Calu3 (cell line): ENCODE measurements at regions not wholly inside any gene's neighbourhood (a gene's known extent, or its start where the extent isn't known, plus 50 kb on each side); places are given as distances from the start of the nearest gene placed in this dataset.
"Not testable (repeated sequence)": the region's sequence is repeated elsewhere in the genome, so short reads cannot be mapped to it uniquely, and the experiment has no call there.

Source experiments
- BruUV-seq: library from RNA; stranded (reverse); fragments of 400-500 nt; replicated peaks from 2 replicates; lab custom pipeline; 2021; lab: Mats Ljungman, UMichigan
- CTCF ChIA-PET: fragments of 300-600 bp; sonication (Branson Sonifier 250); formaldehyde crosslinking; loops from one replicate; lab custom pipeline; 2022; ENCODE audit warnings: antibody characterized with exemption; lab: Charles Lee
- DNase-seq: peaks from one replicate; pipeline ENCODE4 v3.0.0; 2022
- H3K27ac Mint-ChIP-seq: one replicate; pipeline ENCODE4 v1.8.0; 2022; ENCODE audit warnings: mixed read lengths; ENCODE audit not compliant: unreplicated experiment
- H3K27me3 Mint-ChIP-seq: one replicate; pipeline ENCODE4 v1.8.0; 2022; ENCODE audit warnings: mixed read lengths; ENCODE audit not compliant: unreplicated experiment
- H3K36me3 Mint-ChIP-seq: one replicate; pipeline ENCODE4 v1.8.0; 2022; ENCODE audit warnings: mild to moderate bottlenecking, moderate library complexity, mixed read lengths; ENCODE audit not compliant: insufficient read depth, unreplicated experiment
- H3K4me1 Mint-ChIP-seq: one replicate; pipeline ENCODE4 v1.8.0; 2022; ENCODE audit warnings: mild to moderate bottlenecking, low read depth, mixed read lengths; ENCODE audit not compliant: unreplicated experiment
- H3K4me3 Mint-ChIP-seq: one replicate; pipeline ENCODE4 v1.8.0; 2022; ENCODE audit warnings: mild to moderate bottlenecking, low read depth, moderate library complexity, mixed read lengths; ENCODE audit not compliant: unreplicated experiment
- H3K9me3 Mint-ChIP-seq: one replicate; pipeline ENCODE4 v1.8.0; 2022; ENCODE audit warnings: low read depth, mixed read lengths; ENCODE audit not compliant: unreplicated experiment
- CTCF ChIP-seq: fragments of 200-600 bp; IDR thresholded peaks from one replicate; pipeline ENCODE4 v1.8.0; 2022; ENCODE audit warnings: antibody characterized with exemption; ENCODE audit not compliant: unreplicated experiment
- intact Hi-C: fragments of 100-400 bp; cut with micrococcal nuclease; formaldehyde crosslinking; loops from one replicate; pipeline ENCODE4 v1.10.0; 2022; ENCODE audit not compliant: unreplicated experiment

- TF ChIP-seq CTCF = no peak
- Mint-ChIP-seq H3K27me3 (no peaks in the 10 kb centered on the region), H3K9me3 (no peaks in the 10 kb centered on the region), H3K27ac (no peak overlapping the region), H3K4me1 (no peaks in the 10 kb centered on the region), H3K4me3 (no peak overlapping the region), H3K36me3 (no peaks in the 10 kb centered on the region)
- intact Hi-C loops = no loop called here
- CTCF ChIA-PET = no interaction called here
- DNase-seq = no peak
- BruUV-seq = no TSS peak
Measured at GRCh38 chr4:158958489-158959270, 144.2 kb upstream of the RAPGEF2 start.

- no peaks in the 10 kb centered on the region for H3K27me3 Mint-ChIP-seq
- CTCF ChIA-PET = no interaction called here
- H3K4me3 Mint-ChIP-seq = no peak overlapping the region
- H3K9me3 Mint-ChIP-seq = no peaks in the 10 kb centered on the region
- no peak for TF ChIP-seq CTCF
- no peak overlapping the region for H3K27ac Mint-ChIP-seq
- H3K36me3 Mint-ChIP-seq = no peaks in the 10 kb centered on the region
- BruUV-seq = no TSS peak
- no peaks in the 10 kb centered on the region for H3K4me1 Mint-ChIP-seq
- intact Hi-C loops = no loop called here
- no peak for DNase-seq
Measured at GRCh38 chr4:158962393-158962792, 140.5 kb upstream of the RAPGEF2 start.

GRCh38 chr4:158963282-158963681 is 139.6 kb upstream of the RAPGEF2 start:
- intact Hi-C loops, H3K36me3 Mint-ChIP-seq, BruUV-seq, H3K9me3 Mint-ChIP-seq, DNase-seq, H3K4me1 Mint-ChIP-seq, H3K27ac Mint-ChIP-seq, H3K27me3 Mint-ChIP-seq, H3K4me3 Mint-ChIP-seq: not testable (repeated sequence)
- CTCF ChIA-PET = interaction anchor here (0.6 kb wide), 2 partner anchors 72 to 138 kb away, joined by 5 to 8 read pairs; no protein-coding TSS in a partner anchor

- BruUV-seq = no TSS peak
- no peak for DNase-seq
- Mint-ChIP-seq H3K4me3 (no peak overlapping the region), H3K36me3 (no peaks in the 10 kb centered on the region), H3K9me3 (no peaks in the 10 kb centered on the region), H3K4me1 (peaks cover 6% of the 10 kb centered on the region), H3K27ac (no peak overlapping the region), H3K27me3 (no peaks in the 10 kb centered on the region)
- CTCF ChIA-PET = no interaction called here
- intact Hi-C loops = no loop called here
- no peak for TF ChIP-seq CTCF
Measured at GRCh38 chr4:158964114-158964727, 138.7 kb upstream of the RAPGEF2 start.

GRCh38 chr4:158964728-158965124 is 138.2 kb upstream of the RAPGEF2 start:
- no peak overlapping the region for H3K4me3 Mint-ChIP-seq
- no TSS peak for BruUV-seq
- CTCF ChIA-PET = no interaction called here
- no peak for DNase-seq
- no peak for TF ChIP-seq CTCF
- intact Hi-C loops = no loop called here
- H3K4me1 Mint-ChIP-seq = peaks cover 8% of the 10 kb centered on the region
- no peak overlapping the region for H3K27ac Mint-ChIP-seq
- H3K9me3 Mint-ChIP-seq = no peaks in the 10 kb centered on the region
- no peaks in the 10 kb centered on the region for H3K27me3 Mint-ChIP-seq
- no peaks in the 10 kb centered on the region for H3K36me3 Mint-ChIP-seq
